Testis (tissue), 2 donors: ENCODE measurements at regions not wholly inside any gene's neighbourhood (a gene's known extent, or its start where the extent isn't known, plus 50 kb on each side); places are given as distances from the start of the nearest gene placed in this dataset.
"Not testable (repeated sequence)": the region's sequence is repeated elsewhere in the genome, so short reads cannot be mapped to it uniquely, and the experiment has no call there.

ENCODE experiments used
- DNase-seq: peaks from one replicate; pipeline ENCODE4 v3.0.0-alpha.2; 2019
- H3K27ac ChIP-seq, 2 donors: fragments of 200-600 bp; sonication (generic); one replicate each; pipeline ENCODE4 v1.5.1; 2019
- H3K27me3 ChIP-seq: fragments of 200-600 bp; sonication (generic); one replicate; pipeline ENCODE4 v1.5.1; 2019
- H3K36me3 ChIP-seq: fragments of 200-600 bp; sonication (generic); one replicate; pipeline ENCODE4 v1.5.1; 2017; ENCODE audit warnings: low read depth; ENCODE audit errors: missing control alignments
- H3K4me1 ChIP-seq: fragments of 200-600 bp; sonication (generic); one replicate; pipeline ENCODE4 v1.5.1; 2019
- H3K4me3 ChIP-seq, 2 donors: fragments of 200-600 bp; sonication (generic); one replicate each; pipeline ENCODE4 v1.5.1; 2017 to 2019
- H3K9me3 ChIP-seq: fragments of 200-600 bp; sonication (generic); one replicate; pipeline ENCODE4 v1.5.1; 2017
- POLR2A ChIP-seq: fragments of 450-650 bp; IDR thresholded peaks from one replicate; pipeline ENCODE4 v1.6.1; 2017; ENCODE audit warnings: antibody characterized with exemption, mild to moderate bottlenecking, moderate library complexity
- WGBS, 2 donors: methylation state at CpG; one replicate each; pipeline ENCODE4 v1.1.5; 2018; 5-methylcytosine and 5-hydroxymethylcytosine counted together
- intact Hi-C: fragments of 100-400 bp; cut with DNase I; formaldehyde crosslinking; loops from one replicate; pipeline ENCODE4 v1.15.1; 2023; ENCODE audit warnings: low total_unique reads
- TF ChIP-seq, protein P1 (sequence below), 3 experiments: fragments of 450-650 bp in 2 of 3; fragments of 200-600 bp in 1 of 3; sonication (generic) in 1 of 3; IDR thresholded peaks; one replicate each; pipeline ENCODE4 v1.5.1; 2016 to 2019; ENCODE audit warnings: antibody characterized with exemption in 3 of 3, mild to moderate bottlenecking in 2 of 3, moderate library complexity in 1 of 3

DNA sequence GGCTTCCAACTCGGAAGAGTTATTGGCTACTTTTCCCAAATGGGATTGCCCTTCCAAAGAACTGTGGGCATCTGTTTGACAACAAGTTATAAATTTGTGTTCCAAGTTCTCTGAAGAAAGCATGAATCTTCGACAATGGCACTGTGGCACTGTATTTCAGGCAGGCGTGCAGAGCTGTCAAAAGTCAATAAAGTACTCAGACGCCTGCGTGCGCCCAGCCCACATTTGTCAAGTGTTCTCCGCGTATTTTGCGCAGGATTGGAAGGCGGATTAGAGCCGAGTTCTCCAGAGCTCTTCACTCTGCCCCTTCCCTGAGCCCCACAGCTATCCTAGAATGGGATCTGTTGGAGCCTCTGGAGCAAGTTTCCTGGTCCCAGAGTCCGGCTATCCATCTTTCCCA is 103.2 kb downstream of the SLC25A47 start:
- intact Hi-C loops: no loop called here
- Histone ChIP-seq H3K36me3 (no peaks in the 10 kb centered on the region), H3K9me3 (no peaks in the 10 kb centered on the region), H3K4me3 (no peak overlapping the region), H3K27ac (no peak overlapping the region), H3K27me3 (no peaks in the 10 kb centered on the region), H3K4me1 (no peaks in the 10 kb centered on the region)
- DNase-seq: no peak
- no peak for TF ChIP-seq POLR2A
- TF ChIP-seq, protein P1, sequence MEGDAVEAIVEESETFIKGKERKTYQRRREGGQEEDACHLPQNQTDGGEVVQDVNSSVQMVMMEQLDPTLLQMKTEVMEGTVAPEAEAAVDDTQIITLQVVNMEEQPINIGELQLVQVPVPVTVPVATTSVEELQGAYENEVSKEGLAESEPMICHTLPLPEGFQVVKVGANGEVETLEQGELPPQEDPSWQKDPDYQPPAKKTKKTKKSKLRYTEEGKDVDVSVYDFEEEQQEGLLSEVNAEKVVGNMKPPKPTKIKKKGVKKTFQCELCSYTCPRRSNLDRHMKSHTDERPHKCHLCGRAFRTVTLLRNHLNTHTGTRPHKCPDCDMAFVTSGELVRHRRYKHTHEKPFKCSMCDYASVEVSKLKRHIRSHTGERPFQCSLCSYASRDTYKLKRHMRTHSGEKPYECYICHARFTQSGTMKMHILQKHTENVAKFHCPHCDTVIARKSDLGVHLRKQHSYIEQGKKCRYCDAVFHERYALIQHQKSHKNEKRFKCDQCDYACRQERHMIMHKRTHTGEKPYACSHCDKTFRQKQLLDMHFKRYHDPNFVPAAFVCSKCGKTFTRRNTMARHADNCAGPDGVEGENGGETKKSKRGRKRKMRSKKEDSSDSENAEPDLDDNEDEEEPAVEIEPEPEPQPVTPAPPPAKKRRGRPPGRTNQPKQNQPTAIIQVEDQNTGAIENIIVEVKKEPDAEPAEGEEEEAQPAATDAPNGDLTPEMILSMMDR (IDR thresholded peaks at IDR 0.05): no peak
- WGBS, 2 donors: 93 to 96% methylated on average over 12 of the region's 12 CpGs

- Histone ChIP-seq H3K9me3 (no peaks in the 10 kb centered on the region), H3K27me3 (no peaks in the 10 kb centered on the region), H3K4me3 (no peak overlapping the region), H3K4me1 (no peaks in the 10 kb centered on the region), H3K36me3 (no peaks in the 10 kb centered on the region), H3K27ac (no peak overlapping the region)
- TF ChIP-seq, protein P1 (IDR thresholded peaks at IDR 0.05): no peak
- TF ChIP-seq POLR2A: no peak
- DNase-seq: no peak
- intact Hi-C loops: no loop called here
- 72 to 82% methylated on average over 6 of the region's 6 CpGs for WGBS, 2 donors
These were observed 104.0 kb downstream of the SLC25A47 start for GRCh38 chr14:100427166-100427565.

GRCh38 chr14:100428727-100429126 is 105.6 kb downstream of the SLC25A47 start:
- WGBS, 2 donors: 67 to 75% methylated on average over 9 of the region's 9 CpGs
- intact Hi-C loops: no loop called here
- H3K9me3 ChIP-seq: no peaks in the 10 kb centered on the region
- no peak overlapping the region for H3K4me3 ChIP-seq
- H3K27me3 ChIP-seq: no peaks in the 10 kb centered on the region
- H3K27ac ChIP-seq: no peak overlapping the region
- no peaks in the 10 kb centered on the region for H3K4me1 ChIP-seq
- H3K36me3 ChIP-seq: no peaks in the 10 kb centered on the region
- TF ChIP-seq, protein P1 (IDR thresholded peaks at IDR 0.05): no peak
- TF ChIP-seq POLR2A: no peak
- DNase-seq: no peak

DNA sequence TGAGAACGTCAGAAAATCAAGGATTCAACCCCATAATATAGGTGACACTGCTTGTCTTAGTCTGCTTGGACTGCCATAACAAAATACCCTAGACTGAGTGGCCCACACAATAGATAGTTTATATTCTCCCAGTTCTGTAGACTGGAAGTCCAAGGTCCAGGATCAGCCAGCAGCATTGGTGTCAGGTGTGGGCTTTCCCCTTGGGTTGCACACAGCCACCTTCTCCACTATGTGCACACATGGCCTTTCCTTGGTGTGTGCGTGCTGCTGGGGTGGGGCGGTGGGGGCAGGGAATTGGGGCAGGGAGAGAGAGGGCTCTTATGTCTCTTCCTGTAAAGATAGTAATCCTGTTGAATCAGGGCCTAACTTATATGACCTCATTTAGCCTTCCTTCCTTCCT is 106.4 kb downstream of the SLC25A47 start:
- H3K4me3 ChIP-seq: no peak overlapping the region
- intact Hi-C loops: no loop called here
- H3K4me1 ChIP-seq: no peaks in the 10 kb centered on the region
- H3K9me3 ChIP-seq: no peaks in the 10 kb centered on the region
- WGBS, 2 donors: 93 to 95% methylated on average over 2 to 3 of the region's 3 CpGs
- no peak for TF ChIP-seq POLR2A
- TF ChIP-seq, protein P1 (IDR thresholded peaks at IDR 0.05): no peak
- no peak for DNase-seq
- H3K36me3 ChIP-seq: no peaks in the 10 kb centered on the region
- H3K27me3 ChIP-seq: no peaks in the 10 kb centered on the region
- H3K27ac ChIP-seq: no peak overlapping the region

DNA sequence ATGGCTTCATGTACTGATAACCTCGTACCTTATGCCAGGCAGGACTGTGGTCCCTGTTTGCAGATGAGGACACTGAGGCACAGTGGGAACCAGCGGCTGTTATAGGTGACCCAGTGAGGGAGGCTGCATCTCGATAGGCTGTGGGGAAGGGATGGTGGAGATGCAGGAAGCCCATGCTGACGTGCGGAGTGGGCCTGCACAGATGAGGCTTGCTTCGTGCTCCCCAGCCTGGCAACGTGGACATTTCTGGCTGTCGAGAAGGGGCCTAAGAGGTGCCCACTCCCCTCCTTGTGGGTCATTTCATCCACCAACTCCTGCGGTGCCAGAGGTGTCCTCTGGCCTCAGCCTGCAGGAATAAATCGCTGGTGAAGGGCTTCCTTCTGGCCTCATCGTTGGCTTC is 107.4 kb downstream of the SLC25A47 start:
- no peak for TF ChIP-seq POLR2A
- TF ChIP-seq, protein P1 (IDR thresholded peaks at IDR 0.05): no peak
- intact Hi-C loops: no loop called here
- Histone ChIP-seq H3K4me3 (no peak overlapping the region), H3K4me1 (no peaks in the 10 kb centered on the region), H3K9me3 (no peaks in the 10 kb centered on the region), H3K27ac (no peak overlapping the region), H3K27me3 (no peaks in the 10 kb centered on the region), H3K36me3 (no peaks in the 10 kb centered on the region)
- DNase-seq: no peak
- WGBS, 2 donors: 96 to 98% methylated on average over 11 of the region's 11 CpGs

DNA sequence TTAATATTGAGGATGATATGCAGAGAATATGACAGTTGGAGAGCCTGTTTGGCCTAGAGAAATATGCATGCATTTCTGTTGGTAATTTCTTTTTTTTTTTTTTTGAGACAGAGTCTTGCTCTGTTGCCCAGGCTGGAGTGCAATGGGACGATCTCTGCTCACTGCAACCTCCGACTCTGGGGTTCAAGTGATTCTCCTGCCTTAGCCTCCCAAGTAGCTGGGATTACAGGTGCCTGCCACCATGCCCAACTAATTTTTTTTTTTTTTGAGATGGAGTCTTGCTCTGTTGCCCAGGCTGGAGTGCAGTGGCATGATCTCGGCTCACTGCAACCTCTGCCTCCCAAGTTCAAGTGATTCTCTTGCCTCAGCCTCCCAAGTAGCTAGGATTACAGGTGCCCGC is 108.3 kb downstream of the SLC25A47 start:
- DNase-seq, H3K4me1 ChIP-seq, H3K4me3 ChIP-seq, H3K27ac ChIP-seq, H3K27me3 ChIP-seq, H3K9me3 ChIP-seq, intact Hi-C loops, H3K36me3 ChIP-seq: not testable (repeated sequence)
- 92% methylated on average over 4 of the region's 4 CpGs for WGBS, 2 donors
